ENCODE measurements at regions not wholly inside any gene's neighbourhood (a gene's known extent, or its start where the extent isn't known, plus 50 kb on each side); places are given as distances from the start of the nearest gene placed in this dataset.

DNA sequence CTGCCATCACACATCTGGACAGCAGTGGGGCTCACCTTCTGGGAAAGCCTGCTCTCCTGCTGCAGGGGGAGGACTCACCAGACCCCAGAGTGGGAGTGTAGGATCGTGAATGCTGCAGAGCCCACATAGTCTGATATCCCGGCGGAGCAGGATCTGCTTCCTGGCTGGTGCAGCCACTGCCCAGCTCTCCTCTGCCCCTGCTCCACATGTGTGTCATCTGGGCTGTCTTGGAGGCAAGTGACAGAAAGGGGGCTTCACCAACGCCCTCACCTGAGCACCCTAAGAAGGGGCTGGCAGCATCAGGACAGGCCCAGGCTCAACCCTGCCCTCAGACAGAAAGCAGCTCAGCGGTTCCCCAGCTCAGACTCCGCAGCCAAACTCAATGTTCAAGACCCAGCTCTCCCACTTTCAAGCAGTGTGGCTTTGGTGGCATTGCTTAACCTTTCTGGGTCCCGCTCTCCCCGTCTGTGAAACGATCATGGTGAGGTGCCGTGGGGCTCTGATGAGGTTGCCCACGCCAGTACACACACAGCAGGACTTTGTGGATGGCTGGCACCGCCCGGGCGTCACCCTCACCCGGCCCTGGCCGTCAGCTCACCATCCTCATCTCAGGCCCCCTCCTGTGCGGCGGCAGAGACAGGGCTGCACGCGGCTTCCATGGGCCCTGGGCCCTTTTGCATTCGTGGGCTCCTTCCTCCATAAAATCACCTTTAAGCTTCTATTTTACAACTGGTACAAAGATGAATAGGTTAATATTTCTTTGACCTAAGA, 91.0 kb upstream of the SFSWAP start:
- no peak for TF ChIP-seq CTCF (IDR thresholded peaks at IDR 0.05)
- DNase-seq = no peak

DNA sequence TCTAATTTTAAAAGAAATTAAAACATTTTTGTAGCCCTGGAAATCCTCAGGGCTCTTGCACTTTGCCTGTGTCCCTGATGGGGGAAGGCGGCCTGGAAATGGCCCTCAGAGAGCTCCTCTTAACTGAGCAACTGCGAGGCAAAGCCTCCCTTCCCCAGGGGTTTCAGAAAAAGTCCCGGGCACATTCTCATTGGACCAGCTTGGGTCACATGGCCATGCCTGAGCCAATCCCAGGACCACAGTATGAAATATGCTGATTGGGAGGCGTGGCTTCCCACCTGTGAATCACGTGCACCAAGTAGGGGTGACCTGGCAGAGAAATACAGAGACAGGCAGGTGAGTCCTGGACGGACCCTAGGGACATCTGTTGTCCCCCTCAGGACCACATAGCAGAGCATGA, 90.4 kb upstream of the SFSWAP start:
- Histone ChIP-seq H3K27ac (no peak overlapping the region), H3K4me3 (no peak overlapping the region), H3K9me3 (no peaks in the 10 kb centered on the region), H3K36me3 (no peaks in the 10 kb centered on the region), H3K27me3 (peaks cover 0 to 77% (median 59%) of the 10 kb centered on the region in 7 donors), H3K4me1 (peaks cover 0 to 13% (median 5%) of the 10 kb centered on the region in 9 donors)
- 64% methylated on average over 6 of the region's 6 CpGs for WGBS, 2 donors
- ATAC-seq = no peak
- DNase-seq = no peak
- no peak for TF ChIP-seq CTCF (IDR thresholded peaks at IDR 0.05)
- intact Hi-C loops (cut with DNase I) = loop anchor here in 3 of 10 donors (5.0 kb wide), 2 partner anchors 273 to 278 kb away; no protein-coding TSS in a partner anchor

More for the DNA sequence above, 91.0 kb upstream of the SFSWAP start:
- H3K27me3 ChIP-seq = peaks cover 0 to 81% (median 59%) of the 10 kb centered on the region in 7 donors
- no peak overlapping the region for H3K27ac ChIP-seq
- 80 to 83% methylated on average over 21 of the region's 21 CpGs for WGBS, 2 donors
- no peaks in the 10 kb centered on the region for H3K9me3 ChIP-seq
- H3K4me3 ChIP-seq = no peak overlapping the region
- peaks cover 0 to 7% (median 1%) of the 10 kb centered on the region in 9 donors for H3K4me1 ChIP-seq
- ATAC-seq = no peak
- intact Hi-C loops (cut with DNase I) = loop anchor here in 4 of 10 donors (5.0 to 10.0 kb wide), 5 partner anchors 205 to 1453 kb away; partner anchors contain the start of gene MMP17 (in 1 of the 4)
- H3K36me3 ChIP-seq = no peaks in the 10 kb centered on the region

DNA sequence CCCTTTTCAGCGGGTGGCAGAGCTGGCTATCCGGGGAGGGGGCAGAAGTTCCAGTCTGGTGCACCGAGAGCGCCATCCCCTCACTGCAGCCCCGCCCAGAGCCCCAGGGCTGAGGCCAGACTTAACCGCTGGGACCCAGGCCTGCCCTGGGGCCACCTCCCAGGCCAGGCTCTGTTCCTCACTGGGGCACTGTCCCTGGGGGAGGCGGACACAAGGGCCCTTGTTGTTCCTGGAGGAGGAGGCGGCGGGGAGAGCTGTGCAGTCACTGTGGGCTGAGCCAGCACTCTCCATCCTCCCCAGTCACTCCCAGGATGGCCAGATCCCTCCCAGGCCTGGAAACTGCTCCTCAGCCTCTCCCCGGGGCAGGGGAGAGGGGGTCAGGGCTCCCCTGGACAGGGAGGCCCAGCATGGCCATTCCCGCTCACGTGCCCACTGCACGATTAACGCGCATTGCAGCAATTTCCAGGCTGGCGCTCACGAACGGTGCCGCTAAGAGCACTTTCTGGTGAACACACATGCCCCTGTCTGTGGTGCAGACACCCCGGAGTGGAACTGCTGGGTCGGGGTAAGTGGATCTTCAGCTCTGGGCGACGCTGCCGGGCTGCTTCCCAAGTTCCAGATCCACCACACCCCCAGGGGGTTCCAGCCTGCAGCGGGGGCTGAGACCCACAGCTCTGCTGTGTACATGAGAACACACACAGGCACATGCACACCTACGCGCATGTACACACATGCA, 89.8 kb upstream of the SFSWAP start:
- intact Hi-C loops (cut with DNase I) = loop anchor here in 3 of 10 donors (5.0 kb wide), 2 partner anchors 274 to 279 kb away; no protein-coding TSS in a partner anchor
- 64 to 71% methylated on average over 27 of the region's 27 CpGs for WGBS, 2 donors
- Histone ChIP-seq H3K27ac (no peak overlapping the region), H3K9me3 (no peaks in the 10 kb centered on the region), H3K27me3 (peaks cover 0 to 77% (median 59%) of the 10 kb centered on the region in 7 donors), H3K4me1 (peaks cover 0 to 16% (median 7%) of the 10 kb centered on the region in 9 donors), H3K4me3 (no peak overlapping the region), H3K36me3 (no peaks in the 10 kb centered on the region)
- no peak for TF ChIP-seq CTCF (IDR thresholded peaks at IDR 0.05)
- DNase-seq = no peak
- ATAC-seq = peak in 2 of 8 donors; percentile 19 to 22

GRCh38 chr12:131621701-131622421, 89.0 kb upstream of the SFSWAP start:
- ATAC-seq = peak in 4 of 8 donors; percentile 17 to 39 (median 24)
- DNase-seq = no peak
- H3K27ac ChIP-seq = no peak overlapping the region
- H3K4me1 ChIP-seq = peaks cover 0 to 16% (median 7%) of the 10 kb centered on the region in 9 donors
- intact Hi-C loops (cut with DNase I) = loop anchor here in 3 of 10 donors (5.0 kb wide), 2 partner anchors 275 to 280 kb away; no protein-coding TSS in a partner anchor
- TF ChIP-seq CTCF (IDR thresholded peaks at IDR 0.05) = no peak
- no peaks in the 10 kb centered on the region for H3K36me3 ChIP-seq
- H3K9me3 ChIP-seq = no peaks in the 10 kb centered on the region
- H3K27me3 ChIP-seq = peaks cover 0 to 70% (median 54%) of the 10 kb centered on the region in 7 donors
- 29 to 33% methylated on average over 19 of the region's 19 CpGs for WGBS, 2 donors
- H3K4me3 ChIP-seq = no peak overlapping the region
